GDM1 (cell line): ENCODE measurements at regions not wholly inside any gene's neighbourhood (a gene's known extent, or its start where the extent isn't known, plus 50 kb on each side); places are given as distances from the start of the nearest gene placed in this dataset.

Source experiments
- DNase-seq: peaks from one replicate; lab custom pipeline; 2025; lab: John Stamatoyannopoulos, UW

DNA sequence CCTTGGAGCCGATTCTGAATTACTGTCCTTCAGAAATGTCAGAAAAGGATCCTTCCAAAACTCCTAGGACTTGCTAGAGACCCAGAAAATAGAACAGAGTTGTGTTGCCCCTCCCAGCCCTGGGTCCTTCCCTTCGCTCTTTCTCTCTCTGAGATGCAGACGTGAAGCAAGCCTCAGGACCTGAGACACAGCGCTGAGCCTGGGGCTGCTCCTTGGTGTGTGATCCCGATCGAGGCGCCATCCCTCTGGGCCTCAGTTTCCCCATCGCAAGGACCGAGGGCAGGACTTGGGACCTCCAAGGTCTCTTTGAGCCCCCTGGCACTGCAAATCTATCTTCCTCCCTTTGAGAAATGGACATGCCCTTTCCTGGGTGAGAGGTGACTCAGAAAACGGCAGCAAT, 533.5 kb downstream of the TBC1D22A start:
- DNase-seq = no peak

DNA sequence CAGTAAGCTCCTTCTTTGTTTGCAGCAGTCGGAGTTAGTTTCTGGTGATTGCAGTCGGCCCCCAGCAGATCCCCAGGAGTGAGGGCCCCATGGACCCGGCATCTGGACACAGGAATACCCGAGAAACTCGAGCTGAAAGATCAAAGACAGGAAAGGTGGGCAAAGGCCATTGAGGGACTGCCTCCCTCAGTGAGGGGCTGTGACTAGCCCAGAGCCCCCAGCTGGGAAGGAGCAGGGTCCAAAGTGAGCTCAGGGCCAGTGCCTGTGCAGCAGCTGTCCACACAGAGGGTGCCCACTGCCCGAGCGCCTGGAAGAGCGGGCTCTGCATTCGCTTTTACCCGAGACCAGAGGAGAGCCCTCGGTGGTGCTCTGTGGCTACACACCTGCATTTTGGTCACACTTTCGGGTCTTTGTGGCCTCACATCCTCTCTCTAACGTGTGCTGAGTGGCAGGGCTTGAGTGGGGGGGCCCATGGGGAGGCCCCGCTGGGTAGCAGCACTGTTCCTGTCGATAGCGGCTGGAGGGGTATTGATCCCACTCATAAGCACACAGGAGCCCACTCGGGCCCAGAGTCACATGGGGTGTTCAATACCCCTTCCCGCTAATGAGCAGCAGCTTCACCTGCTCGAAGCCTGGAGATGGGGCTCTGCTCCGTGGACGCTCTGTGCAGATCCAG, 532.9 kb downstream of the TBC1D22A start:
- no peak for DNase-seq

GRCh38 chr22:47294576-47294975, 532.1 kb downstream of the TBC1D22A start:
- no peak for DNase-seq

DNA sequence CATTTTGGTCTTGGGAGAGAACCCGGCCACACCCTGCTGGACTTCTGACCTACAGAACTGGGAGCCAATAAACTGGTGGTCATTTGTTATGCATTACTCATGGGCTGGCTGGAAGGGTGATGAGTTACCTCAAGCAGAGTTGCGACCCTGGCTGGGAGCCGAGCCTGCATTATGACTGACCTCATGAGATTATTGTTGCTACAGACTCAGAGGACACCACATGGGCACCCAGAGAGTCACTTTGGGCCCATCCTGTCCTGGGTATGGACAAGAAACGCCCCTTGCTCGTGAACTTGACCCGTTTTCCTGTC, 531.7 kb downstream of the TBC1D22A start:
- no peak for DNase-seq

DNA sequence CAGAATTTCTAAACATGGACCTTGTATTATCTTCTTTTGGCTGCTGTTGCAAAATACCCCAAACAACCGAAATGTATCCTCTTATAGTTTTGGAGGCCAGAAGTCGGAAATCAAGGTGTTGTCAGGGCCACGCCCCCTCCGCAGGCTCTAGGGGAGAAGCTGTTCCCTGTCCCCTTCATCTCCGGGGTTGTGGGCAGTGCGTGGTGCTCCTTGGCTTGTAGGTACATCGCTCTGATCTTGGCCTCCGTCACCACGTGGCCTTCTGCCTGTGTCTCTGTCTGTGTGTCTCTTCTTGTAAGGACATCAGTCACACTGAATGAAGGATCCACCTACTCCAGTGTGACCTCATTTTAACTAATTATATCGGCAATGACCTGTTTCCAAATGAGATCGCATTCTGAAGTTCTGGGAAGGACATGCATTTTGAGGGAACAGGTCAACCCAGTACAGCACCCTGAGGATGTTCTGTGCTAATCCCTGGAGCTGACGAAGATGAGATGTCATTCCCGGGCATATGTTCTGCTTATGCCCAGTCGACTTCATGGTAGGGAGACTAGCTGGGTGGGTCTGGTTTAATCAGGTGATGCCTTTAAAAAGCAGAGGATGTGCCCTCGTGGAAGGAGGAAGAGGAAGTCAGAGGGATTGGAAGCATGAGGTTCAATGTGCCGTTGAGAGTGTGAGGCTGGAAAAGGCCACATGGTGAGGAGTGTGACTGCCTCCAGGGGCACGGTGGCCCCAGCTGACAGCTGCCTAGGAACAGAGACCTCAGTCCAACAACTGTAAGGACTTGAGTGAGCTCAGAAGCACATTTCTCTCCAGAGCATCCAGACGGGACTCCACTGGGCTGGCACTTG, 531.1 kb downstream of the TBC1D22A start:
- DNase-seq = no peak

DNA sequence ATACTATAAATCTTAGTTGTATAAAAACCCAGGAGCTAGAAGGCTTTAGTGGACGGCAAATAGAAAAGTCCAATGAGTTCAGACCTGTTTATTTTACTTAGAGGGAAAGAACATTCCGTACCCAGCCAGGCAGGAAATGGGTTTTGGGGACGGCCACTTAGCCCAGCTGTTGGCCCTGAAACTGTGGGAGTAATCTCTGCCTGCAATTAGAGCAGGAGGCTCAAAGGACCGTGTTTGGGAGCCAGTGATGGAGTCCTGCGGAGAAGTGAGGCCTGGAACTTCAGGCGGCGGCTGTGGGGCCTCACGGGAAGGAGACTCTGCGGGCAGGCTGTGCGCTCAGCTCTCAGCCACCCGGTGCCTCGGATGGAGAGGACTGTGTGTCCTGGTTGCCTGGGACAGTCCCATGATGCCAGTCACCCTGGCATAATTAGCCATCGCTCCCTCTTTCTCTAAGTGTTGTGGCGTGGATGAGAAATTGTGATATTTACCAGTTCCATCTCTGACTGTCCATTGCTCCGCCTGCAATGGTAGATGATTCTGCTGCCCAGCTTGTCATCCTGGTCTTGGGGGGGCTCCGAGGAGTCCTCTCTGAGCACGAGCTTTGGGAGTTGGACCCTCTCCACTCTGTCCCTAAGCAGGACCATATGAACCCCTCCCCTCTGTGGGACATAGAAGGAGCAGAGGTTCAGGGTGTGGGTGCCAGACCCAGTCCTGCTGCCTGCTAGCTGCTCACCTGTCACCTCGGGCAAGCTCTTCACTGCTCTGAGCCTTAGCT, 530.3 kb downstream of the TBC1D22A start:
- no peak for DNase-seq

GRCh38 chr22:47291565-47292495, 529.4 kb downstream of the TBC1D22A start:
- no peak for DNase-seq

DNA sequence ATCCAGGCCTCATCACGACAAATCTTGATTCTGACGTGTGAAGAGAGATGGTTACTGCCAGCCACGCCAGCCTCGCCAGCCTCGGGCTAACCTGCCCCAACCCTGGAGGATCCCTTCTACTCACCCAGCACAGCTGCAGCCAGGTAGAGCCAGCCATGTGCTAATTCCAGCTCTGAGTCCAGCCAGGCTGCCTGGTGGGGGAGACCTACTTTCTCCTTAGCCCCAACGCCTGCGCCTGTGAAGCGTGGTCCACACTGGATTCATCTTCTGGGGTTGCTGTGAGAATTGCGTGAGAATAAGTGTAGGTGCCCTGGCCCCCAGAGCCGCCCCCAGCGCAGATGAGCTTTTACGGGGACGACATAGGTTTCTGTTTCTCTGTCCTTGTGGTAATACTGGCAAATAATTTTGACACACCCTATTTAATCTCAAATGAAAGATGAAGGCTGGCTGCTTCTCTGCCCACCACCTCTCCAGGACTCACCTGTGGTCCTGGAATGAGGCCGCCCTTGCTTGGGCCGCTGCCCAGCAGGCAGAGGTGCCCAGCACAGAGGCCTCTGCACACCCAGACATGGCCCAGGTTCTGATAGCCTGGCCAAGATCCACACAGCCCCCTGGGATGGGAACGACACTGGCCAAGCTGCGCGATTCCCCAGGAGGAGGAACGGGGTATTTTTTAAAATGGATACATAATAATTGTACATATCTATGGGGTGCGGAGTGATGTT, 528.4 kb downstream of the TBC1D22A start:
- DNase-seq = no peak

DNA sequence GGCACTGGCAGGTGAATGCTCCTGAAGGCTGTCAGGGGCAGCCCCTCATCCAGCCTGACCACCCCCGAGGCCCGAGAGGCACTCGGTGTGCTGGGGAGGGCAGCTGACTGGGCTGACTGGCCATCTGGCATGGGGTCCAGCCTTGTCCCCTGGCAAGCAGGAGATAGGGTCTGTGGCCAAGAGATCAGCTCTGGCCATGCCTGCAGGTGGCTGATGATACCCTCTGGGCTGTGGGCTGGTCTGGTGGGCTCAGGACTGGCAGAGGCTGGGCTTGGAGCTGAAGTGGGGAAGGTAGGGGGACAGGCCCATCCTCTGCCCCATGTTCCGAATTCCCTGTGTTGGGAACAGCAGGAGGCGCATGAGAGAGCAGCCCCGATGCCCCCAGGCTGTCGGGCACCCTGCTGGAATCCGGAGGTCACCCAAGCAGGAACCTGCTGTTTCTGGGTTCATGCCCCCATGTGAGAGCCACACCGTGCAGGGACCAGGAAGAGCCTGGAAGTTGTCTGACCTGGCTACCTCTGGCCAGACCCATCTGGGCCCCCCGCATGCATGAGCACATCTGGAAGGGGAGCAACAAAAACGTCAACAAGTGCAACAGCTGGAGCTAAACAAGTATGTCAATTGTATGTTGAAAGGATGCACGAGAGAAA, 527.0 kb downstream of the TBC1D22A start:
- DNase-seq = no peak

DNA sequence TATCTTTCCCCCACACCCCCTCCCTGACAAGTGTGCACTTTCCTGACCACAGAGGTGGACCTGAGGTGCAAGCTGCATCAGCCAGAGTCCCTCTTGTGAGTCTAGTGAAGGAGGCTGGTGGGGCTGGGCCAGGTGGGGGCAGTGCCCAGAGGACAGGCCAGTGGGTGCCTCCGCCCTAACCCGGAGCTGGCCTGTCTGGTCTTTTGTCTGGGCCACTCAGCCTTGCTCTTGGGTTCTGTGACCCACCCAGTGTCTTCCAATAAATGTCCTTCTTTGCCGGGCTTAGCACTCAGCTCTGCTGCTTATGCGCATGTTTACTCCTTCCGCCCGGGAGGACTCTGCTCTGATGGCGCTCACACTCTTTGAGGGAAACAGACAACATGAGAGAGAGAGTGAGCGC, 526.2 kb downstream of the TBC1D22A start:
- no peak for DNase-seq

DNA sequence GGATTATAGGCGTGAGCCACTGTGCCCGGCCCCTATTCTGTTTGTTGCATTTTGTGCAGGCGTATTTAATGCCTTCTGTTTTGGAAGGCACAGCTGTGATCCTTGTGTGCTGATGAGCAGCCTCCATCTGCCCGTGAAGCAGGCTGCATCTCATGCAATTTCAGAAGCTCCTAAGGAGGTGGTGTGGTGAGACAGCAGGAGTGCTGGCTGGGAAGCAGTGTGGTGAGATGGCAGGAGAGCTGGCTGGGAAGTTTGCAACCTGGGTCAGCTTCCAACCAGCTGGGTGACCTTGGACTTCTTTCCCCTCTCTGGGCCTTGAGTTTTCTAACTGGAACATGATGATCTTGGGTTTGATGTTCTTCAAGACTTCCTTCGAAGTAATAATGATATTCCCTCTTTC, 525.1 kb downstream of the TBC1D22A start:
- DNase-seq = no peak

- DNase-seq = no peak
These were observed 524.1 kb downstream of the TBC1D22A start for GRCh38 chr22:47286590-47286989.

GRCh38 chr22:47285981-47286380, 523.5 kb downstream of the TBC1D22A start:
- DNase-seq = no peak

DNA sequence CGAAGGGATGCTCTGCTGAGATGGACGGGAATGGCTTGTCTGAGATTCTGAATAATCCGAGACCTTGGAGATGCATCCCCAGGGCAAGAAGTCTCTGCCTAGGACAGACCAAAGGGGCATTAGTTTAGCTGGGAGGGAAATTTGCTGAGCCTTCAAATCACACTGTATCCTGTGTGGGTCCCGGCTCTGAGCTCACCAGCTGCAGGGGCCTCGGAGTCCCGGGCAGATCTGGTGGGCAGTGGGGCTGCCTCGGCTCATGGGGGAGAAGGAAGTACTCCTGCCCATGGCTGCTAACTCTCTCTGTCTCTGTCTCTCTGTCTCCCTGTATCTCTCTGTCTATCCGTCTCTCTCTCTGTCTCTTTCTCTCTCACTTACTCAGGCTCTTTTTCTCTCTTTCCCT, 522.4 kb downstream of the TBC1D22A start:
- no peak for DNase-seq

DNA sequence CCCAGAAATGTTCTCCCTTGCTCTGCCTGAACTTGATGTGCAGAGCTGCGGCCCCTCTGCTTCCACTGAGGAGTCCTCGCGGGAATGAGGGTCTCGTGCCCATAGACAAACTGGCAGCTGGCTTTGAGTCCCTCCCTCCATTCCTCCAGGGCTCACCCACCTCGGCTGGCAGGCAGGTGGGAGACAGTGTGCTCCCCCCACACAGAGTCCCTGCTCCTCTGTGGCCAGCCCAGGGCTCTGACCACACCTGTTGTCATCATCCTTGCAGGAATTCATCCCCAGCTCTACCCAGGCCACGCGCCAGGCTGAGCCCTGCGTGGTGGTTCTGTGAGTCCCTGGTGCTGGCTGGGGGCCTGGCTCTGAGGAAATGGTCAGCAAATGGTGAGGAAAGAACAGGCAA, 521.9 kb downstream of the TBC1D22A start:
- no peak for DNase-seq

- no peak for DNase-seq
These were observed 521.3 kb downstream of the TBC1D22A start for GRCh38 chr22:47283616-47284270.

DNA sequence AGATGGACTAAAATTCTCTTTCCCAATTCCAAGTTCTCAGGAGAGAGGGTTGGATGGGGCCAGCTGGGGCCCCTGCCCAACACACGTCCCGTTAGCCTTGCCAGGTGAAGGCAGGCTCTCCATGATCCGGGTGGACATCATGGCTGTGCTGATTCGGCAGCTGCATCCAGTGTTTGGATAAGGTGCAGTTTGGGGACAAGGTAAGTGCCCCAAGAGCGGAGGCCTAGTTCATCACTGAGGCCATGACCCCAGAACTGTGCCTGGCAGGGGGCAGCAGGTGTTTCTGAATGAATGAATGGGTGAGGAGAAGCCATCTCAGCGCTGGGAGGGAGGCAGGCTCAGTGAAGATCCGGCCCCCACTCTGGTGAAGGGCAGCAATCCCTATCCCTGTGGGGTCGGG, 520.4 kb downstream of the TBC1D22A start:
- DNase-seq = no peak

DNA sequence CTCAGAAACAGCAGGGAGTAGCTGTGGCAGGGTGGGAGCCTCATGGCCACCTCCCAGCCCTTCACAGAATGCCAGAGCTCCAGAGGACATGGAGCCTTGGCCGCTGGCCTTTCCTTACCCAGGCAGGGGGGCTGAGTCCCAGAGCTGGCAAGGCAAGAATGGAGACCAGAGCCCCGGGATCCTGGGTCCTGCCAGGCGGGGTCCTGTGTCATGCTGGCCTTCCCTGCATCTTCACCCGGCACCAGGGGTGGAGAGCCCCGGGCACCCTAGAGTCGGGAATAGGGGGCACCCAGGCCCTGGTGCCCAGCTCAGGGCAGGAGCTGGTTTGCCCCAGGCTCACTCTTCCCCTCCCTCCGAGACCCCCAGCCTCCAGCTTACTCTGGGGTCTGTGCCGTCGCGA, 519.9 kb downstream of the TBC1D22A start:
- no peak for DNase-seq

GRCh38 chr22:47281126-47282106, 519.0 kb downstream of the TBC1D22A start:
- no peak for DNase-seq
